Neuronal stem cell (in vitro differentiated cells): ENCODE measurements at regions not wholly inside any gene's neighbourhood (a gene's known extent, or its start where the extent isn't known, plus 50 kb on each side); places are given as distances from the start of the nearest gene placed in this dataset.
"Not testable (repeated sequence)": the region's sequence is repeated elsewhere in the genome, so short reads cannot be mapped to it uniquely, and the experiment has no call there.

Experiments used
- DNase-seq: peaks from one replicate; pipeline ENCODE4 v3.0.0-alpha.2; 2013; ENCODE audit warnings: low spot score
- H2AFZ ChIP-seq: one replicate; pipeline ENCODE4 v1.6.1; 2013; ENCODE audit warnings: mild to moderate bottlenecking, low read length, inconsistent platforms
- H2AK5ac ChIP-seq: 2 replicates; pipeline ENCODE4 v1.6.1; 2013; ENCODE audit warnings: low read depth, mild to moderate bottlenecking, inconsistent platforms, low read length, moderate library complexity, mixed read lengths
- H2BK120ac ChIP-seq: 2 replicates; pipeline ENCODE4 v1.6.1; 2013; ENCODE audit warnings: low read depth, mild to moderate bottlenecking, inconsistent platforms, low read length, moderate library complexity, mixed read lengths
- H2BK12ac ChIP-seq: one replicate; pipeline ENCODE4 v1.6.1; 2013; ENCODE audit warnings: low read length, inconsistent platforms
- H2BK15ac ChIP-seq: 2 replicates; pipeline ENCODE4 v1.6.1; 2013; ENCODE audit warnings: mild to moderate bottlenecking, low read length, inconsistent platforms, mixed read lengths
- H2BK5ac ChIP-seq: one replicate; pipeline ENCODE4 v1.6.1; 2013; ENCODE audit warnings: inconsistent platforms, mild to moderate bottlenecking, low read length, moderate library complexity
- H3K14ac ChIP-seq: one replicate; pipeline ENCODE4 v1.6.1; 2013; ENCODE audit warnings: low read length, inconsistent platforms
- H3K18ac ChIP-seq: 2 replicates; pipeline ENCODE4 v1.6.1; 2013; ENCODE audit warnings: low read length, inconsistent platforms
- H3K23ac ChIP-seq: 2 replicates; pipeline ENCODE4 v1.6.1; 2013; ENCODE audit warnings: low read depth, mild to moderate bottlenecking, mixed read lengths, low read length, inconsistent platforms; ENCODE audit not compliant: poor library complexity
- H3K27ac ChIP-seq: replicated peaks from 3 replicates; pipeline ENCODE4 v1.5.1; 2013; ENCODE audit warnings: low read length, inconsistent platforms
- H3K27me3 ChIP-seq, 3 experiments: 2 replicates each; pipeline ENCODE4 v1.6.1; 2013; ENCODE audit warnings: low read length in 3 of 3, mild to moderate bottlenecking in 2 of 3, inconsistent platforms in 1 of 3, low read depth in 1 of 3, mixed read lengths in 1 of 3, moderate library complexity in 1 of 3; ENCODE audit not compliant: control insufficient read depth in 3 of 3, insufficient read depth in 3 of 3
- H3K36me3 ChIP-seq, 2 donors: replicated peaks in 1 of 2; 2 replicates each; pipeline ENCODE4 v1.6.1; 2013; ENCODE audit warnings: low read length in 2 of 2; ENCODE audit not compliant: control insufficient read depth in 2 of 2, insufficient read depth in 2 of 2
- H3K4ac ChIP-seq: 2 replicates; pipeline ENCODE4 v1.6.1; 2013; ENCODE audit warnings: inconsistent platforms, mild to moderate bottlenecking, low read length, moderate library complexity
- H3K4me1 ChIP-seq, 2 donors: 1 replicate in 1 of 2; 2 replicates in 1 of 2; pipeline ENCODE4 v1.6.1; 2013; ENCODE audit warnings: low read length in 2 of 2, low read depth in 1 of 2; ENCODE audit not compliant: control insufficient read depth in 2 of 2, insufficient read depth in 1 of 2
- H3K4me2 ChIP-seq: one replicate; pipeline ENCODE4 v1.6.1; 2013; ENCODE audit warnings: mild to moderate bottlenecking, low read length, inconsistent platforms; ENCODE audit not compliant: insufficient read depth, poor library complexity, severe bottlenecking
- H3K4me3 ChIP-seq, 2 donors: 2 replicates each; pipeline ENCODE4 v1.5.1; 2013; ENCODE audit warnings: low read length in 2 of 2, mild to moderate bottlenecking in 2 of 2, inconsistent platforms in 1 of 2, moderate library complexity in 1 of 2
- H3K79me1 ChIP-seq: one replicate; pipeline ENCODE4 v1.6.1; 2013; ENCODE audit warnings: low read depth, mild to moderate bottlenecking, inconsistent platforms, low read length, moderate library complexity
- H3K9ac ChIP-seq: one replicate; pipeline ENCODE4 v1.6.1; 2013; ENCODE audit warnings: mild to moderate bottlenecking, low read depth, low read length, inconsistent platforms; ENCODE audit not compliant: poor library complexity
- H3K9me3 ChIP-seq, 2 donors: replicated peaks in 1 of 2; 2 replicates each; pipeline versions ENCODE3 to v1.6.1; 2013; ENCODE audit warnings: low read length in 2 of 2, mild to moderate bottlenecking in 2 of 2, inconsistent platforms in 1 of 2, low read depth in 1 of 2, mixed read lengths in 1 of 2, moderate library complexity in 1 of 2; ENCODE audit not compliant: control insufficient read depth in 2 of 2, insufficient read depth in 1 of 2
- H4K8ac ChIP-seq: one replicate; pipeline ENCODE4 v1.6.1; 2013; ENCODE audit warnings: low read depth, mild to moderate bottlenecking, inconsistent platforms, low read length, moderate library complexity
- H4K91ac ChIP-seq: one replicate; pipeline ENCODE4 v1.6.1; 2013; ENCODE audit warnings: low read length, low read depth, mild to moderate bottlenecking, inconsistent platforms; ENCODE audit not compliant: poor library complexity
- WGBS, 2 donors: extraction: QIAGEN DNeasy Blood & Tissue Kit; methylation state at CpG; one replicate each; pipeline ENCODE4 v1.1.7; 2013; ENCODE audit warnings: missing lambda C conversion rate in 2 of 2, mixed read lengths in 1 of 2; ENCODE audit not compliant: insufficient read length in 2 of 2, insufficient replicate concordance in 1 of 2; ENCODE audit errors: extremely low coverage in 2 of 2; 5-methylcytosine and 5-hydroxymethylcytosine counted together

GRCh38 chr6:121886223-121886830, 450.9 kb downstream of the GJA1 start:
- H3K27ac ChIP-seq: no peak overlapping the region
- no peaks in the 10 kb centered on the region for H3K27me3 ChIP-seq
- H3K23ac ChIP-seq: no peak overlapping the region
- no peak overlapping the region for H2AFZ ChIP-seq
- H4K8ac ChIP-seq: no peak overlapping the region
- H2BK12ac ChIP-seq: no peak overlapping the region
- no peak overlapping the region for H3K4me2 ChIP-seq
- no peak overlapping the region for H3K14ac ChIP-seq
- DNase-seq: no peak
- no peak overlapping the region for H3K4ac ChIP-seq
- no CpG with 5 or more reads among the region's 2 CpGs for WGBS, 2 donors
- peaks cover 0 to 1% of the 10 kb centered on the region in 2 donors for H3K4me1 ChIP-seq
- no peak overlapping the region for H4K91ac ChIP-seq
- H3K4me3 ChIP-seq: no peak overlapping the region
- H3K18ac ChIP-seq: no peak overlapping the region
- H3K9ac ChIP-seq: no peak overlapping the region
- no peak overlapping the region for H2BK120ac ChIP-seq
- H3K36me3 ChIP-seq: no peaks in the 10 kb centered on the region
- peaks cover 0 to 3% of the 10 kb centered on the region in 2 donors for H3K9me3 ChIP-seq
- no peak overlapping the region for H2AK5ac ChIP-seq
- no peaks in the 10 kb centered on the region for H3K79me1 ChIP-seq
- H2BK15ac ChIP-seq: no peak overlapping the region
- H2BK5ac ChIP-seq: no peak overlapping the region

GRCh38 chr6:121887724-121888123, 452.3 kb downstream of the GJA1 start:
- no peak overlapping the region for H4K8ac ChIP-seq
- peaks cover 0 to 3% of the 10 kb centered on the region in 2 donors for H3K9me3 ChIP-seq
- no peaks in the 10 kb centered on the region for H3K36me3 ChIP-seq
- H2AFZ ChIP-seq: no peak overlapping the region
- no peak overlapping the region for H2BK12ac ChIP-seq
- H3K27me3 ChIP-seq: no peaks in the 10 kb centered on the region
- no peak overlapping the region for H3K4me2 ChIP-seq
- no peak overlapping the region for H3K18ac ChIP-seq
- H3K23ac ChIP-seq: no peak overlapping the region
- no peak overlapping the region for H3K27ac ChIP-seq
- no peak overlapping the region for H3K9ac ChIP-seq
- H2AK5ac ChIP-seq: no peak overlapping the region
- peaks cover 0 to 1% of the 10 kb centered on the region in 2 donors for H3K4me1 ChIP-seq
- no peak overlapping the region for H3K4ac ChIP-seq
- H3K14ac ChIP-seq: no peak overlapping the region
- no peak overlapping the region for H3K4me3 ChIP-seq
- H2BK120ac ChIP-seq: no peak overlapping the region
- no peak overlapping the region for H4K91ac ChIP-seq
- WGBS, 2 donors: no CpG with 5 or more reads among the region's 4 CpGs
- DNase-seq: no peak
- H3K79me1 ChIP-seq: no peaks in the 10 kb centered on the region
- no peak overlapping the region for H2BK15ac ChIP-seq
- no peak overlapping the region for H2BK5ac ChIP-seq

GRCh38 chr6:121890307-121890910, 455.0 kb downstream of the GJA1 start:
- Histone ChIP-seq H2BK15ac (no peak overlapping the region), H3K4ac (no peak overlapping the region), H3K36me3 (no peaks in the 10 kb centered on the region), H3K4me2 (no peak overlapping the region), H3K9ac (no peak overlapping the region), H2AK5ac (no peak overlapping the region), H2BK5ac (no peak overlapping the region), H3K79me1 (no peaks in the 10 kb centered on the region), H3K4me3 (no peak overlapping the region), H4K91ac (no peak overlapping the region), H3K27ac (no peak overlapping the region), H3K27me3 (no peaks in the 10 kb centered on the region), H3K4me1 (peaks cover 0 to 2% of the 10 kb centered on the region in 2 donors), H3K18ac (no peak overlapping the region), H4K8ac (no peak overlapping the region), H2BK120ac (no peak overlapping the region), H2BK12ac (no peak overlapping the region), H2AFZ (peak overlapping the region; percentile 77), H3K14ac (no peak overlapping the region), H3K9me3 (peaks cover 0 to 3% of the 10 kb centered on the region in 2 donors), H3K23ac (no peak overlapping the region)
- no peak for DNase-seq
- WGBS, 2 donors: no CpG with 5 or more reads among the region's 2 CpGs

- H3K27me3 ChIP-seq, H3K36me3 ChIP-seq, H3K79me1 ChIP-seq, DNase-seq, H2BK12ac ChIP-seq, H3K4me2 ChIP-seq, H3K4ac ChIP-seq, H3K14ac ChIP-seq, H2BK120ac ChIP-seq, H2AK5ac ChIP-seq, H4K8ac ChIP-seq, H3K9ac ChIP-seq, H3K23ac ChIP-seq, H2BK5ac ChIP-seq, H2BK15ac ChIP-seq, H3K4me1 ChIP-seq, H2AFZ ChIP-seq, H3K4me3 ChIP-seq, H3K9me3 ChIP-seq, H4K91ac ChIP-seq: not testable (repeated sequence)
- no CpG with 5 or more reads among the region's 5 CpGs for WGBS, 2 donors
- H3K27ac ChIP-seq: peak overlapping the region; percentile 83
- H3K18ac ChIP-seq: peak overlapping the region; percentile 80
Measured at GRCh38 chr6:121895731-121896130, 460.3 kb downstream of the GJA1 start.
